ENCODE measurements at regions not wholly inside any gene's neighbourhood (a gene's known extent, or its start where the extent isn't known, plus 50 kb on each side); places are given as distances from the start of the nearest gene placed in this dataset.

- DNase-seq, result no peak
Measured at GRCh38 chr2:145258903-145259579, 739.1 kb upstream of the ZEB2 start.

- no peak for DNase-seq
Measured at GRCh38 chr2:145257931-145258330, 738.0 kb upstream of the ZEB2 start.

GRCh38 chr2:145256551-145256950 lies 736.6 kb upstream of the ZEB2 start:
- no peak for DNase-seq

GRCh38 chr2:145254291-145254690 lies 734.4 kb upstream of the ZEB2 start:
- DNase-seq, result no peak

- DNase-seq, result no peak
Measured at GRCh38 chr2:145253492-145253891, 733.6 kb upstream of the ZEB2 start.

- DNase-seq, result no peak
Measured at GRCh38 chr2:145245268-145245870, 725.5 kb upstream of the ZEB2 start.

- no peak for DNase-seq
Measured at GRCh38 chr2:145235312-145235711, 715.4 kb upstream of the ZEB2 start.

- no peak for DNase-seq
Measured at GRCh38 chr2:145230546-145230945, 710.6 kb upstream of the ZEB2 start.

GRCh38 chr2:145228506-145228905 lies 708.6 kb upstream of the ZEB2 start:
- DNase-seq, result no peak

- DNase-seq, result no peak
Measured at GRCh38 chr2:145226901-145227300, 707.0 kb upstream of the ZEB2 start.

- no peak for DNase-seq
Measured at GRCh38 chr2:145221516-145221915, 701.6 kb upstream of the ZEB2 start.

GRCh38 chr2:145221032-145221431 lies 701.1 kb upstream of the ZEB2 start:
- DNase-seq, result no peak

GRCh38 chr2:145220496-145220895 lies 700.6 kb upstream of the ZEB2 start:
- no peak for DNase-seq

GRCh38 chr2:145207884-145208283 lies 688.0 kb upstream of the ZEB2 start:
- DNase-seq, result no peak

- DNase-seq, result no peak
Measured at GRCh38 chr2:145206496-145207281, 686.8 kb upstream of the ZEB2 start.

- no peak for DNase-seq
Measured at GRCh38 chr2:145203891-145204290, 684.0 kb upstream of the ZEB2 start.

- DNase-seq, result no peak
Measured at GRCh38 chr2:145199827-145200706, 680.1 kb upstream of the ZEB2 start.

- DNase-seq, result no peak
Measured at GRCh38 chr2:145199042-145199441, 679.1 kb upstream of the ZEB2 start.

- no peak for DNase-seq
Measured at GRCh38 chr2:145198555-145198954, 678.6 kb upstream of the ZEB2 start.

- DNase-seq, result no peak
Measured at GRCh38 chr2:145197944-145198343, 678.0 kb upstream of the ZEB2 start.

- no peak for DNase-seq
Measured at GRCh38 chr2:145194673-145195072, 674.8 kb upstream of the ZEB2 start.

- DNase-seq, result no peak
Measured at GRCh38 chr2:145190031-145190703, 670.2 kb upstream of the ZEB2 start.

GRCh38 chr2:145186303-145186702 lies 666.4 kb upstream of the ZEB2 start:
- no peak for DNase-seq

All from islet precursor cell (in vitro differentiated cells).